ENCODE measurements at regions not wholly inside any gene's neighbourhood (a gene's known extent, or its start where the extent isn't known, plus 50 kb on each side); places are given as distances from the start of the nearest gene placed in this dataset.
"Not testable (repeated sequence)": the region's sequence is repeated elsewhere in the genome, so short reads cannot be mapped to it uniquely, and the experiment has no call there.

DNA sequence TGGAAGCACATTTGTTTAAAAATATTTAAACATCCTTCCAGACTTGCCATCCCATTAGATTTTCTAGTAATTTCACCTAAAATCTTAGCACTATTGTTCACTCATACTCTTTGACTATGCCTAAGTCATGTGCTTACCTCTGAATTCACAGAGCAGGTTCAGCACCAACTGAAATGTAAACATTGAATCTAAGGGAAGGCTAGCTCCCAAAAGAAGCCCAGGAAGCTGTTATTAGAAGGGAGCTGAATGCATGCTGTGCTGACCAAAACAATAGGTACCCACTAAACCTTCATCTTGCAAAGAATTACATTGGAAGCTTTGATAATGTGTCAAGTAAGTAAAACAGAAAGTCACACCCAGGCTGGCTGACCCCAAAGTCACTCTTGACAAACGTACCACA, 571.3 kb downstream of the GABRG2 start:
- DNase-seq: no peak

DNA sequence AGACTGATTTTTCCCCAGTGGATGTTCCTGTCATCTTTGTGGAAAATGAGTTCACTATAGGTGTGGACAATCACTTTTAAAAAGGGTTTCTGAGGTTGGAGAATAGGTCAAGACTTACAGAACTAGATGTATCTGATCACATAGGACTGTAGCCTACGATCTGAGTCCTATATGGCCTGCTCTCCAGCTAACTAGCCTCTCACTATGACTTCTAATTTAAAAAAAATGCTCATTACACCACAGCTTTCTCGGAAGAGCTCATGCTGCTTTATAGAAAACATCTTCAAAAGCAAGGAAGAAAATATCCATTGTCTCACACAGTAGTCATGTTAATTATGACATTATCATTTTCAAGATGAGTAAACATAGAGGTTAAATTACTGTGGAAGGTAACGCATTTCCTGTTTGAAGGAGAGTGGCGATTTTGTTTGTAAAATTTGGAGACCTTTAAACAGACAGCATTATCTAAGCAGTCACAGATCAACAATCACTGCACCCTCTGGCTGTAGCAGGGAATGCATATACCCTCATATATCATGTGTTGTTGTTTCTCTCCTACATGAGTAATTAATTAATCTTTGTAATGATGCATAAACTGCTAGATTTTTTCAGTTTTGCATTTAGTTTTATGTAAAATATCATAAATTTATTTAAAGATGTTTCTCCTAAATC, 573.7 kb downstream of the GABRG2 start:
- DNase-seq: no peak

DNA sequence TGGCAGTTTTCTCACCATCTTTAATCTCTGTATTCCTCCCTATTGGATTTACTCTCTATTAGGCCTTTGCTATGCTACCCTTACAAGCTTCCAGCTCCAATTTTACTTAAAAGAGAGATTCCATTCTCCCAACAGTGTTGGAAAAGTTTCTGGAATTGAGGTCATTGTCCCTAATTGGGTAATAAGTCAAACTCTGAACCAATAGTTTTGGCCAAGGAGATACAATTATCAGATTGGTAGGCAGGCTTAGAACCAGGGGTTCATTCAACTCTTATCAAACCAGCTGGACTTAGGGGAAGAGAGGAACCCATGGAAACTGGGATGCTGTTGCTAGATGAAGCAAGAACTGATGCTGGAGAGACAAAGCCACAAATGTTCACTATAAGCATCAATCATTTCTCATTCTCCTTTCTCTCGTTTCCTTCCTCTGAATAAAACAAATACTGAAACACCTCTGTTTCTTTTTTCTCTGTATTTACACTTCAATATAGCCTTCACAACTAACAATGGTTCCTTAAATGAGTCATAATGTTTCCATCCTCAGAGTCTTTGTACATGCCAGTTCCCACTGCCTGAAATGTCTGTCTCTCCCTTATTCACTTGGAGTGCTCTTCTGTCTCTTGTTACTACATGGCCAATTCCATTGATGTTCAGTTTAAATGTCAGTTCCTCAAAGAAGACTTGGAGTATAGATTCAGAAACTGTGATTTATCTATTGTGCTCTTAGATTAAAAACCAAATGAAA, 587.3 kb downstream of the GABRG2 start:
- no peak for DNase-seq

DNA sequence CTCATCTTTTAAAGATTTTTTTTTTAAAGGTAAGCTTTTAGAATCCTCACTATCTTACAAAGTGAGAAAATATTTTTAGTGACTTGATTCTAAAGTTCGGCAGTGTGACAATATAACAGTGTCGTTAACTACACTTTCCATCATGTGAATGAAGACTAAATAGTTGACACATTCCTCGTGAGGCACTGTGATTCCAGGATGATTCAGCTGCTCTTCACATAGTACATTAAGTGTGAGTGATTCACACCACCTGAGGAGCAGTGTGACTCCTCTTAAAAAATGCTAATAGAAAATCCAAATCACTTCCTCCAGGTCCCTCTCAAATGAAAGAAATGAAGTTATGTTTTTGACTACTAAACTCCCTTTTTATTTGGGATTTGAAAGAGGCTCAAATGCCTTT, 589.5 kb downstream of the GABRG2 start:
- DNase-seq: no peak

DNA sequence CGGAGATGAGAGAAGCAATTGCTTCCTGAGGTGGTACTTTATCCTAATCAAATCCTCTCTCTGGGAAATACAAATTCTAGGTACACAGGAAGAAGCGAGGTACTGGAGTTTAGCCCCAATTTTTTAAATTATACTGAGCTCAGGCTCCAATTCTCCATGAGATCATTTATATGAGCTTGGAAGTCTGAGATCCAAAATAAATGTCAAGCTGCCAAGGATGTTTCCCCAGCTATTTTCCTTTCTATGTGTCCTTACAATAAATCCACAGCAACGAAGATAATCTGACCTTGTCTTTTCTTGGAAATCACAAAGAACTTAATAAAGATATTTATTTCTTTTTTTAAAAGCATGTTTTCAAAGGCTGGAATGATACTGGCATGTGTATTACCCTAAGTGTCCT, 597.3 kb downstream of the GABRG2 start:
- DNase-seq: no peak

DNA sequence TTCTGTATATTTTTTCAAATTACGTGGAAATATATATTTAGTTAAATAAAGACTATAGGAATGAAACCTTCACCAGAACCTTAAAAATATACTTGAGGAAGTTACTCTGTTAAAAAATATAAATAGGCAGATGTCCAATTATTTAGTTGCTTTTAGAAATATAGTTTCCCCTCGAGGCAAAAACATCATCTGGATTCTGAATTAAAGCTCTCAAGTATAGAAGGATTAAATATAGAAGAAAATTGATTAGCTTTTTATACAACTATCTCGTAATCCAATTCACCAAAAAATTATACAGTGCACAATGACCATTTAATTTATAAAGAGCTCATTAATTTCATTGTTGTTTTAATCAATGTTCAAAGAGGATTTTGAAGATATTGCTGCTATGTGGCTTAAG, 601.4 kb downstream of the GABRG2 start:
- no peak for DNase-seq

DNA sequence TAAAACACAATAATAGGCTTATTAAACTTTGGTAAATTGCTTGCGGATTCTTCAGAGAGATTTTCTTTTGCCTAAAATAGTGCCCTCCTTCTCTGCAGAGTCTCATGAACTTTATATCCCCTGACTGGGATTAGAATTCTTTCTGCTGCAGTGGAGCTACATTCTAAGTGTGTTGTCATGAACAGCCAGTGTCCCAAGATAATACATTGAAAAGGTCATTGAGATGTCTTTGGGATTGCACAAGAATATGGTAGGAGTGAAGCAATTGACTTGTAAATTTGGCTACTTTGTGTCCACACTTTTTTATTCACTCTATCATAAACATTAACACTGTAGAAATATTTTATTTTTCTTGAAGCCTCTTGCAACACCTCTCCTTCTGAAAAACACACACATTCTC, 604.5 kb downstream of the GABRG2 start:
- no peak for DNase-seq

DNA sequence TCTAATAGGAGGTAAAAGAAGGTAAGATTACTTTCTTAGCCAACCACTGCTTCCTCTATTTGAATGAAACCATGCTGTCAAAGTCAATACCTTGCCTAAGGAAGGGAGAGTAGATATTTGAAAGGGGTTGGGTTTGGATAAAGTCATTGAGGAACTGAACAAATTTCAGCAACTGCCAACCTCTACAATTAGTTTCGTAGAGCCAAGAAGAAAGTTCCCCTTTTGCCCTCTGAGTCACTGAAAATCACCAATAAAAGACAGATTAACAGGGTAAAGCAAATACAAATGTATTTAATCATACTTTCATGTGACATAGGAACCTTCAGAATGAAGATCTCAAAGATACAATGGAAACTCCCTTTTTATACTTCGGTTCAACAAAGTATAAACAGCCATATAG, 615.7 kb downstream of the GABRG2 start:
- no peak for DNase-seq

DNA sequence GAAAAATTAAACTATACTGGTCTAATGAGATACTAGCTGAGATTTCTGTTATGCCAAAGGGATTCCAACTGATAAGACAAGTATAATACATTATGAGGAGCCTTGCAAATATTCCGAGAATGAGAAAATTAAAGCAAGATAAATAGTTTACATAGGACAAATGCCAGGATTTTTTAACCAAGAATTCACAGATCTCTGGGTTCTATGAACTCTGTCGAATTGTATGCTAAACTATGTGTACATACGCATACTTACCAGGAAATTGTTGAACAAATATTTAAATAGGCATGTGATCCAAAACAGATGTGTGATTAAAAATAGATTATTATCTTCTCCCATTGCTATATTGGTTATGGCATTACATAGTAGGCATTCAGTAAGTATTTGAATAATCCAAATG, 616.6 kb downstream of the GABRG2 start:
- DNase-seq: no peak

DNA sequence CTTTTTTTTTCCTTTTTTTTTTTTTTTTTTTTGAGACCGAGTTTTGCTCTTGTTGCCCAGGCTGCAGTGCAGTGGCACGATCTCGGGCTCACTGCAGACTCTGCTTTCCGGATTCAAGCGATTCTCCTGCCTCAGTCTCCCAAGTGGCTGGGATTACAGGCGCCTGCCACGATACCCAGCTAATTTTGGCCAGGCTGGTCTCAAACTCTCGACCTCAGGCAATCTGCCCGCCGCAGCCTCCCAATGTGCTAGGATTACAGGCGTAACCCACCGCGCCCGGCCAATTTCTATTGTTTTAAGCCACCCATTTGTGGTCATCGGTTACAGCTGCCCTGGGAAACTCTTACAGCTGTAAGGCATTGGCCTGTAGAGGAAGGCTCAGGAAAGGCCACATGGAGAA, 617.7 kb downstream of the GABRG2 start:
- no peak for DNase-seq

DNA sequence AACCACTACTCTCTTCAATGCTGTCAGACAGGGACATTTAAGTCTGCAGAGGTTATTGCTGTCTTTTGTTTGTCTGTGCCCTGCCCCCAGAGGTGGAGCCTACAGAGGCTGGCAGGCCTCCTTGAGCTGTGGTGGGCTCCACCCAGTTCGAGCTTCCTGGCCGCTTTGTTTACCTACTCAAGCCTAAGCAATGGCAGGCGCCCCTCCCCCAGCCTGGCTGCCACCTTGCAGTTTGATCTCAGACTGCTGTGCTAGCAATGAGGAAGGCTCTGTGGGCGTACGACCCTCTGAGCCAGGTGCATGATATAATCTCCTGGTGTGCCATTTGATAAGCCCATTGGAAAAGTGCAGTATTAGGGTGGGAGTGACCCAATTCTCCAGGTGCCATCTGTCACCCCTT, 628.7 kb downstream of the GABRG2 start:
- DNase-seq: not testable (repeated sequence)

DNA sequence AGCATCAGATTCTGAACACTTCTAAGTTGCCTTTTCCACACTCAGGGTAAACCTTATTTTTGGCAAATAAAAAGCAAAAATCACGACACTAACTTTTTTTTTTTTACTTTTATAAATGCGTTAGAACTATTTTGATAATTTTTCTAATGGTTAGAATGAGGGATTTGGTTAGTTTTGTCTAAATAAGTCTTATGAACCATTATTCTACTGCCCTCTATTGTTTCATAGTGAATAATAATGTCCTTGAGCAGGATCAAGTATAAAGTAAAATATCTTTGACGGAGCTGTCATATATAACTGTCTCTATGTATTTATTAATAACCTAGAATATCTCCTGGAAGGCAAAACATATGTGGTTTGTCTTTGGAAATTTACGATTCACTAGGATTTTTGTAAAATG, 631.8 kb downstream of the GABRG2 start:
- DNase-seq: no peak

DNA sequence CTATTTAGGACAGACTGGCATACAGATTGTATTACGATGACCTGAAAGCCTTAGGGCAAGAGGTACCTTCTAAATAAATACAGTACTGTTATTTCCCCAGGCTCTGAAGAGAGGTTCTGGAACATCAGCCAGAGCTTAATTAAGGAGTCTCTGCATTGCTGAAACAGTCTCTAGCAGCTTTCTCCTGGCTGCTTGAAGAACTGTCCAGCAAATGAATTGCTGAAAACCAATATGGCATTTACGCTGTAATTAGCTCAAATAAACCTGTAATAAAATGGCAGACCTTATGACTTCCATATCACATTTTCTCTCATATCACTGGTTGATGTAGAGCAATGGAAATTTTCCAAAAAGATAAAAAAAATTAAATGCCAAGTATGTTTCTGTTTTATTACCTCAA, 636.3 kb downstream of the GABRG2 start:
- DNase-seq: no peak

DNA sequence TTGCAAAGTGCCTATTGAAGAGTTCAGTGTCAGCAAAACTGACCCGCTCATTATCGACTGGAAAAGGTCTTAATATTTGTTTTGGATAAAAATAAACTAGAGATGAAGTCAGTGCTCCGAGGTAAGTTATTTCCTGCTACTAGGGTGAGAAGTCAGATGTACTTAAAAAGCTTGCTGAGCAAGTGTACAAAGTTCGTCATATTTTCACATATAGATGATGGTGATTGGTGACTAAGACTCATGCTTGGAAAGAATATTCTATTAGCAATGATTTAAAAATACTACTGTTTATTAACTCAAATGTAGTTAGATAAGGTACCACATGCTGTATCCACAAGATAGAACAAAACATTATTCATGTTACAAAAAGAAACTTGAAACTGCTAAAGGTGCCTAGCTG, 643.7 kb downstream of the GABRG2 start:
- DNase-seq: no peak

DNA sequence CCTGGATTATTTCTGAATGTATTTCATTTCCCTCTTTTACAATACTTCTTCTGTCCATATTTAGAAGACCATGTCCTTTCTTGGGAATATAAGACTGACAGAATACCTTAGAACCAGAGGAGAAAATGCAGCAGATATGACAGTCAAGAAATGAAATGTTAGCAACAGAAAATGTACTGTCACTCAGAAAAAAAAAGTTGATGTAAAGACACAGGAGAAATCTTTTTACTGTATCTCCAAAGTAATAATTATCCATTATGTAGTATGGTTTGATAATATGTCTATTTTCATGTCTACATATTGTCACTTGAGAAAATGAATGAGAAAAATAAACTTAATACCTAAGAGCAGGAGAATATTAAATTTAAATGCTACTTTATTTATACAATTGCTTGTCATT, 652.1 kb downstream of the GABRG2 start:
- DNase-seq: no peak

DNA sequence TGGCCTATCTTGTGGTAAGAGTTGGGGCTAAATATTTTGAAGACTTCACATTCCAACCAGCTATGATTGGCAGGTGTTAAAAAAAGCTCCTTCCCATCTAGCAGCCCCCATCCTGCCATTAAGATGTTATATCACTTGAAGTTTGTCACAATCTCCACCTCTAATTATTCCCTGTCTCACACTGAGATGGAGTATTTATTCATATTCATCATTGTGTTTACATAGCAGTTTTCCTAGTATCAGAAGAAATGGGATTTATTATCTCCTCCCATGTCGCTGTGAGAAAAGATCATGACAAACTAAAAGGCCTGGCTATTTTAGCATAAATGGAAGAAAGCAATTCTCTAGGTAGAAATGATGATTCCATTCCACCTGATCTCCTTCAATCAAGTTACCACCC, 653.6 kb downstream of the GABRG2 start:
- no peak for DNase-seq

DNA sequence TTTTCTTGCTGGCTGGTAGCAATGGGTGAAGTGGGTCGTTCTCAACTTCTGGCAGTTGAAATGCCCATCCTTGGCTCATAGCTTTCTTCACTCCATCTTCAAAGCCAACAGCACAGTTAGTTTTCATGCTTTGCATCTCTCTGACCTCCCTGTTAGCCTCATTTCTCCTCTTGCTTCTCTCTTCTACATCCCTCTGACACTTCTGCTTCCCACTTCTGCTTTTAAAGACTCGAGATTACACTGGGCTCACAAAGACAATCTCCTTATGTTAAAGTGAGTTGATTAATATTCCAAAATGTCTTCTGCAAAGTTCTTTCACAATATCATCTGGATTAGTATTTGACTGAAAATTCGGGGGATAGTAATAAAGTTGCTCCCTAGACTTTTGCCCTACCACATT, 684.8 kb upstream of the CCNG1 start:
- DNase-seq: no peak

DNA sequence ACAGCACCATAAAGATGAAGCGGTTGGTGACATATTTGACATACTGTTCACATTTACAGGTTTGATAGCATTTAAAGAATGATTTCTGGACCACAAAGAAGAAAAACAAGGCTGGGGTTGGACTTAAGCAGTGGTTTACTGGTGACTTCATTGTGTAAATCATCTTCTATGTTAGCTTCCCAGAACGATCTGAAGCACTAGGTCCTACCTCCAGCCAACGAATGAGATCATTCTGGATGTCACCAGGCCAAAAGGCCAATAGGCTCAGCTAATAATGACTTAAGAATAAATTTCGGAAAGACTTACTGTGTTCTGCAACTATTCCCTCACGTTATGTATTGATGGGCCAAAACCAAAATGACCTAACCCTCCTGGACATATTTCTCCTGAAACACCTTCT, 675.3 kb upstream of the CCNG1 start:
- no peak for DNase-seq

DNA sequence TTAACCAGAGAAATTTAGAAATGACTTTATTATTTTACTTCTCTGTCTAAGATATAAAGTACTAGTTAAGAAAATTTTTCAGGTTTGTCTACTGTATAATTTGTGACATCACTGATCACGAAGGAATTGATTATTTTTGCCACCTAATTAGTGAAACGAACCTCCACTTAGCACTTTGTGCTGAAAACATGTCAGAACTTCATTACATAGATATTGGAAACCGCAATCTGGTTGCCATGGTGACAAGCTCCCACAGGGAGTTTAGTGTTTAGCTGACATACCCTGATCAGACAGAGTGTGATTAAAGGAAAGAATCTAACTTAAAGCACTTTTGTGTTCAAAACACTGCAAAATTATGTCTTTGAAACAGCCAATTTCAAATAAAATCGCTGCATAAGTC, 668.4 kb upstream of the CCNG1 start:
- no peak for DNase-seq

DNA sequence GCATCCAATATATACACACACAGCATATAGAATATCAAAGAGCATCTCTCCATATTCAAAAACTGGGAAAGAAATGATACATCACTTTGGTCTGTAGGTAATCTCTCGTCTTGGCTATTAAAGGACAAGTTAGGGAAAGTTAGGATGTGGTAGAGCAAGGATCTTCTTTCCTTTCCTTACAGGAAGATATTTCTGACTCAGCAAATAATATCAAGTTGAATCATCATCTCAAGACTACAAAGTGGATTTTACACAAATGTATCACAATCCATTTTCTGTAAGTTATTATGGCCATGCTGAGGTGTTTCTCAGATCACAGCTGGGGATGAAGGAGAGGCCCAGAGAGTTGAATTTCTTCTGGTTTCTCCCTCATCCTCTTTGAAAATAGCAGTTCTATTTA, 651.7 kb upstream of the CCNG1 start:
- DNase-seq: no peak

DNA sequence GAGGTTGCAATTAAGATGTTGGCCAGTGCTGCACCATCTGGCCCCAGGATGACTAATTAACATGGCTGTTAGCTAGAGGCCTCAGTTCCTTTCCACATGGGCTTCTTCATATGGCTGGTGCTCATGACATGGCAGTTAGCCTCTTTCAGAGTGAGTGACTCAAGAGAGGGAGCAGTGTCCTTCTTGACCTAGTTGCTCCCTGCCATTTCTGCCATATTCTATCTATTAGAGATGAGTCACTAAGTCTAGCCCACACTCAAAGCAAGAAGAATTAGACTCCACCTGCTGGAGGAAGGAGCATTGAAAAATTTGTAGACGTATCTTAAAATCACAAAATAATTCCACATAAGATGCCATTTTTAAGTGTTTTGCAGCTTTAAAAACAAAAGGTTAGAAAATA, 651.2 kb upstream of the CCNG1 start:
- DNase-seq: no peak

DNA sequence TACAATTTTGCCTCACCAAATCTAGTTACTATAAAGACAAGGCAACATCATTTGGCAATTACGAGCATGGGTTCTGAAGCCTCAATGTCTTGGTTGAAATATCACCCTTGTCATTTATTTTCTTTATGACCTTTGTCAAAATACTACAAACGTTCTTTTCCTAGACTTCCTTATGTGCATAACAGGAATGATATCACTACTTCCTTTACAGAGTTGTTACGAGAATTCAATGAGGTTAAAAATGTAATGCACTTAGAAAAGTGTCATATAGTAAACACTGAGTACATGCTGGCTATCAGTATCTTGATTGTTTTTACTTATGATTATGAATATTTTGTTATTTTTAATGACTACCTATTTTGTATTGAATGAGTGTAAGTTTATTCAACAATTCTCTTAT, 640.9 kb upstream of the CCNG1 start:
- no peak for DNase-seq

DNA sequence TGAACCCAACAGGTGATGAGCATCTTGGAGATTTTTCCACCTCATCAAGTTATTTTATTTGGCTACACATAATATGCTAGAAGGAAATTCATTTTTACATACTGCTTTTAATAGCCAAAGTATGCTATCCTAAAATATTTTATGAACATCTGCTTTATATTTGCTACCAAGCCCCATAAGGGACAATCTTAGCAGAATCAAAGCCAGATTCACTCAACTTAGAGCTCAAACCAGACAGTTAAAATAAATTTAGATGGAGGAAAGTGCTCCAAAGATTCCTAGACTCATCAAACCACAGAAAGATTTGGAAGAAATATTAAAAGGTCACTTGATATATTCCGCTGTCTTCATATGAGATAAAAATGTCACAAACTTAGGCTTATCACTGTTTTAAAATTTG, 637.1 kb upstream of the CCNG1 start:
- DNase-seq: no peak

DNA sequence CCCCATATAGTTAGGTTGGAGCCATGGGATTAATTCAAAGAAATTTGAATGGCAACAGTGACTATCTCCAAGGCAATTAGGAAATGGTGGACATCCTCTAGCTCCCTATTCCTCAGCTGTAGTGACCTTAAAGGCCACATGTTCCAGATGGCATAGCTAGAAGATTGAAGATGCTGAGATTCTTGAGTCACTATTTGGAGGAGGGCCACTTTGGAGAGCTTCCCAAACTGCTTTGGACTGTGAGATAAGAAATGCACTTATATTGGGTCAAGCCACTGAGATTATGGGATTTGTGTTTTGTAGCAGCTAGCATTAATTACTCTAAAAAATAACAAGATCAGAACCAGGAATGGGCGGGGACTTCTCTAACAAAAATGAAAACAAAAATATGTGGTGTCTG, 636.2 kb upstream of the CCNG1 start:
- DNase-seq: no peak

DNA sequence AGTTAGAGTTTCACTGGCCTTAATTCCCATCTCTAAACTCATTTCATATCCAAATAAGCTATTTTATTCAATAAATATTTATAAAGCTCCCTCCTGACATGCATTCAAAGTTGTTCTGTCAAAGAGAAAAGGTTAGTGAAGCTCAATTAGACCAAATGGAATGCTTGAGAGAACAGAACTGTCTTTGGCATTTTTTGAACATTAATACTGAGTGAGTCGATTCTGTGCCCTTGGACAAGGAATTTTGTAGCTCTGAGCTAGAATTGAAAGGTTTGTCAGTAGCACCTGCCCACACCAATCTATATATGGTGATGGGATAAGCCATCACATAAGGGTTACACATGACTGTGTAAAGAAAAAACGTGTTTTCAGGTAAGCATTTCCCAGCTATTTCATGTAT, 631.2 kb upstream of the CCNG1 start:
- no peak for DNase-seq
